Breast epithelium (tissue), 3 donors: ENCODE measurements at regions not wholly inside any gene's neighbourhood (a gene's known extent, or its start where the extent isn't known, plus 50 kb on each side); places are given as distances from the start of the nearest gene placed in this dataset.
"Not testable (repeated sequence)": the region's sequence is repeated elsewhere in the genome, so short reads cannot be mapped to it uniquely, and the experiment has no call there.

Experiments
- POLR2A ChIP-seq: fragments of 450-650 bp; IDR thresholded peaks from one replicate; pipeline ENCODE4 v1.6.1; 2016; ENCODE audit warnings: antibody characterized with exemption, mild to moderate bottlenecking, moderate library complexity
- POLR2AphosphoS5 ChIP-seq, 3 donors: sonication (generic); formaldehyde crosslinking; IDR thresholded peaks; one replicate each; pipeline ENCODE4 v1.6.1; 2017; ENCODE audit warnings: antibody characterized with exemption in 3 of 3
- TF ChIP-seq, protein P1 (sequence below), 3 donors: fragments of 450-650 bp; IDR thresholded peaks; one replicate each; pipeline ENCODE4 v1.5.1; 2016 to 2017; ENCODE audit warnings: antibody characterized with exemption in 3 of 3, mild to moderate bottlenecking in 3 of 3, moderate library complexity in 3 of 3

DNA sequence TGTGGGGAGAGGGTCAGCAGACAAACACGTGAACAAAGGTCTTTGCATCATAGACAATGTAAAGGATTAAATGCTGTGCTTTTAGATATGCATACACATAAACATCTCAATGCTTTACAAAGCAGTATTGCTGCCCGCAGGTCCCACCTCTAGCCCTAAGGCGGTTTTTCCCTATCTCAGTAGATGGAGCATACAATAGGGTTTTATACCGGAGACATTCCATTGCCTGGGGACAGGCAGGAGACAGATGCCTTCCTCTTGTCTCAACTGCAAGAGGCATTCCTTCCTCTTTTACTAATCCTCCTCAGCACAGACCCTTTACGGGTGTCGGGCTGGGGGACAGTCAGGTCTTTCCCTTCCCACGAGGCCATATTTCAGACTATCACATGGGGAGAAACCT is 279.5 kb downstream of the AKAIN1 start:
- TF ChIP-seq POLR2A; POLR2AphosphoS5 (IDR thresholded peaks at IDR 0.05): not testable (repeated sequence)
- TF ChIP-seq, protein P1, sequence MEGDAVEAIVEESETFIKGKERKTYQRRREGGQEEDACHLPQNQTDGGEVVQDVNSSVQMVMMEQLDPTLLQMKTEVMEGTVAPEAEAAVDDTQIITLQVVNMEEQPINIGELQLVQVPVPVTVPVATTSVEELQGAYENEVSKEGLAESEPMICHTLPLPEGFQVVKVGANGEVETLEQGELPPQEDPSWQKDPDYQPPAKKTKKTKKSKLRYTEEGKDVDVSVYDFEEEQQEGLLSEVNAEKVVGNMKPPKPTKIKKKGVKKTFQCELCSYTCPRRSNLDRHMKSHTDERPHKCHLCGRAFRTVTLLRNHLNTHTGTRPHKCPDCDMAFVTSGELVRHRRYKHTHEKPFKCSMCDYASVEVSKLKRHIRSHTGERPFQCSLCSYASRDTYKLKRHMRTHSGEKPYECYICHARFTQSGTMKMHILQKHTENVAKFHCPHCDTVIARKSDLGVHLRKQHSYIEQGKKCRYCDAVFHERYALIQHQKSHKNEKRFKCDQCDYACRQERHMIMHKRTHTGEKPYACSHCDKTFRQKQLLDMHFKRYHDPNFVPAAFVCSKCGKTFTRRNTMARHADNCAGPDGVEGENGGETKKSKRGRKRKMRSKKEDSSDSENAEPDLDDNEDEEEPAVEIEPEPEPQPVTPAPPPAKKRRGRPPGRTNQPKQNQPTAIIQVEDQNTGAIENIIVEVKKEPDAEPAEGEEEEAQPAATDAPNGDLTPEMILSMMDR (IDR thresholded peaks at IDR 0.05), result not testable (repeated sequence)
